A549 (cell line): ENCODE measurements at regions not wholly inside any gene's neighbourhood (a gene's known extent, or its start where the extent isn't known, plus 50 kb on each side); places are given as distances from the start of the nearest gene placed in this dataset.

Source experiments
- BCL3 ChIP-seq: fragments of >200 bp; sonication (Bioruptor Twin); formaldehyde crosslinking; IDR thresholded peaks from 3 replicates; pipeline ENCODE4 v1.6.1; 2016
- BHLHE40 ChIP-seq: IDR thresholded peaks from 2 replicates; pipeline ENCODE4 v1.6.1; 2012; ENCODE audit warnings: low read depth, low read length, inconsistent platforms
- CTCF ChIP-seq: fragments of >200 bp; sonication (Bioruptor Twin); formaldehyde crosslinking; IDR thresholded peaks from 3 replicates; pipeline ENCODE4 v1.5.1; 2016
- EP300 ChIP-seq, 2 experiments: fragments of >200 bp; sonication (Bioruptor Twin); formaldehyde crosslinking; IDR thresholded peaks; 2 replicates in 1 of 2; 3 replicates in 1 of 2; pipeline ENCODE4 v1.6.1; 2016 to 2017
- GATA3 ChIP-seq: IDR thresholded peaks from 2 replicates; pipeline ENCODE4 v1.6.1; 2012; ENCODE audit warnings: borderline replicate concordance
- KDM1A ChIP-seq: fragments of 200-600 bp; sonication (generic); IDR thresholded peaks from 2 replicates; pipeline ENCODE4 v1.6.1; 2016; ENCODE audit warnings: low read depth, mild to moderate bottlenecking
- RFX5 ChIP-seq: fragments of 450-650 bp; IDR thresholded peaks from 2 replicates; pipeline ENCODE4 v1.7.1; 2014; ENCODE audit warnings: antibody characterized with exemption, mild to moderate bottlenecking, moderate library complexity
- ZSCAN20 ChIP-seq: fragments of 250-450 bp; sonication (Bioruptor Pico); IDR thresholded peaks from 2 replicates; pipeline ENCODE4 v1.8.0; 2022; ENCODE audit warnings: mild to moderate bottlenecking, moderate library complexity

GRCh38 chr2:6442252-6442985, 423.3 kb downstream of the CMPK2 start:
- TF ChIP-seq EP300 (IDR thresholded peaks at IDR 0.05) (no peak), GATA3 (no peak), CTCF (no peak), ZSCAN20 (no peak), RFX5 (no peak), KDM1A (no peak), BHLHE40 (no peak), BCL3 (no peak)
